Neural progenitor cell (in vitro differentiated cells): ENCODE measurements at regions not wholly inside any gene's neighbourhood (a gene's known extent, or its start where the extent isn't known, plus 50 kb on each side); places are given as distances from the start of the nearest gene placed in this dataset.

Experiments
- DNase-seq: peaks from one replicate; pipeline ENCODE4 v3.0.0-alpha.2; 2016; ENCODE audit warnings: low spot score
- H2AFZ ChIP-seq: fragments of 200-600 bp; sonication (generic); replicated peaks from 2 replicates; pipeline ENCODE4 v1.6.1; 2016; ENCODE audit warnings: antibody characterized with exemption
- H3F3A ChIP-seq: fragments of 200-600 bp; sonication (generic); 2 replicates; pipeline ENCODE4 v1.6.1; 2016; ENCODE audit warnings: antibody characterized with exemption, low read depth
- H3K27ac ChIP-seq: fragments of 200-600 bp; sonication (generic); 2 replicates; pipeline ENCODE4 v1.5.1; 2016; ENCODE audit warnings: mild to moderate bottlenecking
- H3K27me3 ChIP-seq: fragments of 200-600 bp; sonication (generic); 2 replicates; pipeline ENCODE4 v1.6.1; 2016; ENCODE audit warnings: mild to moderate bottlenecking, moderate library complexity
- H3K36me3 ChIP-seq: fragments of 200-600 bp; sonication (generic); 2 replicates; pipeline ENCODE4 v1.5.1; 2016
- H3K4me1 ChIP-seq: fragments of 200-600 bp; sonication (generic); 2 replicates; pipeline ENCODE4 v1.6.1; 2016; ENCODE audit warnings: mixed run types
- H3K4me2 ChIP-seq: fragments of 200-600 bp; sonication (generic); 2 replicates; pipeline ENCODE4 v1.6.1; 2016
- H3K4me3 ChIP-seq: fragments of 200-600 bp; sonication (generic); 2 replicates; pipeline ENCODE4 v1.5.1; 2016
- H3K79me2 ChIP-seq: fragments of 200-600 bp; sonication (generic); 2 replicates; pipeline ENCODE4 v1.6.1; 2016; ENCODE audit warnings: low read depth
- H3K9ac ChIP-seq: fragments of 200-600 bp; sonication (generic); 2 replicates; pipeline ENCODE4 v1.6.1; 2016
- H3K9me3 ChIP-seq: fragments of 200-600 bp; sonication (generic); 2 replicates; pipeline ENCODE4 v1.5.1; 2016; ENCODE audit warnings: low read depth
- H4K20me1 ChIP-seq: fragments of 200-600 bp; sonication (generic); 2 replicates; pipeline ENCODE4 v1.6.1; 2016; ENCODE audit warnings: low read depth
- H3K27ac Mint-ChIP-seq: 3 replicates; pipeline ENCODE4 v1.8.0; 2021; ENCODE audit warnings: mixed read lengths
- H3K27me3 Mint-ChIP-seq: 2 replicates; pipeline ENCODE4 v1.8.0; 2022; ENCODE audit warnings: low read depth, mild to moderate bottlenecking, inconsistent platforms, moderate library complexity, mixed read lengths; ENCODE audit not compliant: insufficient read depth
- H3K36me3 Mint-ChIP-seq: 3 replicates; pipeline ENCODE4 v1.8.0; 2021; ENCODE audit warnings: mixed read lengths
- H3K4me1 Mint-ChIP-seq: 3 replicates; pipeline ENCODE4 v1.8.0; 2021; ENCODE audit warnings: mixed read lengths
- H3K4me3 Mint-ChIP-seq: 3 replicates; pipeline ENCODE4 v1.8.0; 2021; ENCODE audit warnings: mild to moderate bottlenecking, moderate library complexity, mixed read lengths
- H3K9me3 Mint-ChIP-seq: 3 replicates; pipeline ENCODE4 v1.8.0; 2020; ENCODE audit warnings: mixed read lengths
- EZH2 ChIP-seq: fragments of 200-600 bp; sonication (generic); IDR thresholded peaks from 2 replicates; pipeline ENCODE4 v1.6.1; 2017; ENCODE audit warnings: antibody characterized with exemption, mild to moderate bottlenecking, moderate library complexity
- EZH2phosphoT487 ChIP-seq: fragments of 200-600 bp; sonication (generic); IDR thresholded peaks from 2 replicates; pipeline ENCODE4 v1.6.1; 2017; ENCODE audit warnings: antibody characterized with exemption
- TF ChIP-seq, protein P1 (sequence below): fragments of 200-600 bp; sonication (generic); IDR thresholded peaks from 2 replicates; pipeline ENCODE4 v1.5.1; 2017; ENCODE audit warnings: antibody characterized with exemption, mild to moderate bottlenecking

DNA sequence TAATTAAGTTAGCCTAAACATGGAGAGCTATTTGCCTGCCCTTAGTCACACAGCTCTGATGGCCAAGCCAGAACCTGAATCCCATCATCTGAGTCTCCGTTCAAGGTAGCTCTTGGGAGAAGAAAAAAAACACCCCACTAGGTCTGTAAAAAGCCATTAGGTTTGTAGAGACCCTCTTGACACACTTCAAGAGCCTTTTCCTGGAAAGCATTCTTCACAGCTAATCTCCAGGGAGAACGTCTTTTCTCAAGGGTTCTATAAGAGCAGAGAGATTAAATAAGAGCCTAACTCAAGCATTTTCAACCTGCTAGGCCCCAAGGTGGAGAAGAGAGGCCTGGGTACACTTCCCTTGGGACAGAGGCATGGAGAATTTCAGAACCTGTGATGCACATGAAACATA lies 61.6 kb upstream of the NAV2 start:
- Mint-ChIP-seq H3K27ac (no peak overlapping the region), H3K9me3 (peaks cover 3% of the 10 kb centered on the region), H3K4me1 (peaks cover 30% of the 10 kb centered on the region), H3K4me3 (no peak overlapping the region), H3K36me3 (no peaks in the 10 kb centered on the region), H3K27me3 (peaks cover 3% of the 10 kb centered on the region)
- Histone ChIP-seq H3K79me2 (no peaks in the 10 kb centered on the region), H3K4me1 (no peaks in the 10 kb centered on the region), H3F3A (no peaks in the 10 kb centered on the region), H3K4me3 (no peak overlapping the region), H3K27me3 (no peaks in the 10 kb centered on the region), H3K36me3 (no peaks in the 10 kb centered on the region), H4K20me1 (no peaks in the 10 kb centered on the region), H3K9ac (no peak overlapping the region), H3K27ac (no peak overlapping the region), H3K9me3 (no peaks in the 10 kb centered on the region), H2AFZ (no peak overlapping the region), H3K4me2 (no peak overlapping the region)
- TF ChIP-seq EZH2 = no peak
- no peak for TF ChIP-seq EZH2phosphoT487
- TF ChIP-seq, protein P1, sequence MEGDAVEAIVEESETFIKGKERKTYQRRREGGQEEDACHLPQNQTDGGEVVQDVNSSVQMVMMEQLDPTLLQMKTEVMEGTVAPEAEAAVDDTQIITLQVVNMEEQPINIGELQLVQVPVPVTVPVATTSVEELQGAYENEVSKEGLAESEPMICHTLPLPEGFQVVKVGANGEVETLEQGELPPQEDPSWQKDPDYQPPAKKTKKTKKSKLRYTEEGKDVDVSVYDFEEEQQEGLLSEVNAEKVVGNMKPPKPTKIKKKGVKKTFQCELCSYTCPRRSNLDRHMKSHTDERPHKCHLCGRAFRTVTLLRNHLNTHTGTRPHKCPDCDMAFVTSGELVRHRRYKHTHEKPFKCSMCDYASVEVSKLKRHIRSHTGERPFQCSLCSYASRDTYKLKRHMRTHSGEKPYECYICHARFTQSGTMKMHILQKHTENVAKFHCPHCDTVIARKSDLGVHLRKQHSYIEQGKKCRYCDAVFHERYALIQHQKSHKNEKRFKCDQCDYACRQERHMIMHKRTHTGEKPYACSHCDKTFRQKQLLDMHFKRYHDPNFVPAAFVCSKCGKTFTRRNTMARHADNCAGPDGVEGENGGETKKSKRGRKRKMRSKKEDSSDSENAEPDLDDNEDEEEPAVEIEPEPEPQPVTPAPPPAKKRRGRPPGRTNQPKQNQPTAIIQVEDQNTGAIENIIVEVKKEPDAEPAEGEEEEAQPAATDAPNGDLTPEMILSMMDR = no peak
- DNase-seq = no peak

- H2AFZ ChIP-seq = no peak overlapping the region
- H3K9me3 ChIP-seq = no peaks in the 10 kb centered on the region
- H3K4me3 ChIP-seq = no peak overlapping the region
- no peaks in the 10 kb centered on the region for H3F3A ChIP-seq
- no peaks in the 10 kb centered on the region for H3K79me2 ChIP-seq
- Mint-ChIP-seq H3K36me3 (no peaks in the 10 kb centered on the region), H3K27ac (no peak overlapping the region), H3K27me3 (peaks cover 3% of the 10 kb centered on the region), H3K4me1 (peaks cover 30% of the 10 kb centered on the region), H3K9me3 (peaks cover 3% of the 10 kb centered on the region), H3K4me3 (no peak overlapping the region)
- no peaks in the 10 kb centered on the region for H3K36me3 ChIP-seq
- no peak for TF ChIP-seq EZH2
- TF ChIP-seq, protein P1 = no peak
- no peak for TF ChIP-seq EZH2phosphoT487
- H3K4me2 ChIP-seq = no peak overlapping the region
- H3K27ac ChIP-seq = no peak overlapping the region
- H3K4me1 ChIP-seq = no peaks in the 10 kb centered on the region
- H3K27me3 ChIP-seq = no peaks in the 10 kb centered on the region
- H4K20me1 ChIP-seq = no peaks in the 10 kb centered on the region
- no peak for DNase-seq
- no peak overlapping the region for H3K9ac ChIP-seq
Observed at GRCh38 chr11:19650467-19650866, 62.2 kb upstream of the NAV2 start.

DNA sequence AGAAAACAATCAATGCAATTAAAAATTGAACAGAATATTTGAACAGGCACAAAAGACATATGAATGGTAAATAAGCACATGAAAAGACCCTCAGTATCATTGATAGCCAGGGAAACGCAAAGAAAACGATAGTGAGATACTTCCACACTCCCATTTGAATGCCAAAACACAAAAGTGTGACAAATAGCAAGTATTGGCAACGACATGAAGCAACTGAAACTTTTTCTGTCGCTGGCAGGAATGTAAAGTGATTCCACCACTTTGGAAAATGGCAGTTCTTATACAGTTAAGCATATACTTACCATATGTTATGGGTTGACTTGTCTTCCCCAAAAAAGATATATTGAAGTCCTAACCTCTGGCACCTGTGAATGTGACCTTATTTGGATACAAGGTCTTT lies 62.9 kb upstream of the NAV2 start:
- Histone ChIP-seq H3K27ac (no peak overlapping the region), H3K9me3 (no peaks in the 10 kb centered on the region), H3K4me1 (no peaks in the 10 kb centered on the region), H2AFZ (no peak overlapping the region), H3K79me2 (no peaks in the 10 kb centered on the region), H3F3A (no peaks in the 10 kb centered on the region), H3K36me3 (no peaks in the 10 kb centered on the region), H3K27me3 (no peaks in the 10 kb centered on the region), H3K4me3 (no peak overlapping the region), H3K9ac (no peak overlapping the region), H4K20me1 (no peaks in the 10 kb centered on the region), H3K4me2 (no peak overlapping the region)
- Mint-ChIP-seq H3K4me1 (peaks cover 30% of the 10 kb centered on the region), H3K27ac (no peak overlapping the region), H3K27me3 (peaks cover 3% of the 10 kb centered on the region), H3K9me3 (no peaks in the 10 kb centered on the region), H3K36me3 (no peaks in the 10 kb centered on the region), H3K4me3 (no peak overlapping the region)
- TF ChIP-seq, protein P1 = no peak
- DNase-seq = no peak

GRCh38 chr11:19648321-19648720 lies 64.3 kb upstream of the NAV2 start:
- Histone ChIP-seq H3K79me2 (no peaks in the 10 kb centered on the region), H3K36me3 (no peaks in the 10 kb centered on the region), H4K20me1 (no peaks in the 10 kb centered on the region), H3K9ac (no peak overlapping the region), H3K4me2 (no peak overlapping the region), H3K9me3 (no peaks in the 10 kb centered on the region), H3K4me1 (no peaks in the 10 kb centered on the region), H3F3A (no peaks in the 10 kb centered on the region), H3K27ac (no peak overlapping the region), H2AFZ (no peak overlapping the region), H3K27me3 (no peaks in the 10 kb centered on the region), H3K4me3 (no peak overlapping the region)
- H3K27me3 Mint-ChIP-seq = peaks cover 3% of the 10 kb centered on the region
- H3K27ac Mint-ChIP-seq = no peak overlapping the region
- DNase-seq = no peak
- H3K4me1 Mint-ChIP-seq = peaks cover 30% of the 10 kb centered on the region
- no peaks in the 10 kb centered on the region for H3K36me3 Mint-ChIP-seq
- no peak for TF ChIP-seq EZH2
- no peak for TF ChIP-seq EZH2phosphoT487
- TF ChIP-seq, protein P1 = no peak
- no peak overlapping the region for H3K4me3 Mint-ChIP-seq
- no peaks in the 10 kb centered on the region for H3K9me3 Mint-ChIP-seq
